GM18505 (cell line): ENCODE measurements at regions not wholly inside any gene's neighbourhood (a gene's known extent, or its start where the extent isn't known, plus 50 kb on each side); places are given as distances from the start of the nearest gene placed in this dataset.

Experiments
- ATAC-seq: cut with Tn5 transposase; IDR thresholded peaks from one replicate; pipeline ENCODE4 v1.9.1; 2021; ENCODE audit not compliant: unreplicated experiment
- POLR2A ChIP-seq: IDR thresholded peaks from 4 replicates; pipeline ENCODE4 v1.6.1; 2011; ENCODE audit warnings: borderline replicate concordance; ENCODE audit not compliant: insufficient read depth, insufficient read length; ENCODE audit errors: extremely low read depth

- TF ChIP-seq POLR2A, result no peak
- no peak for ATAC-seq
Observed at GRCh38 chr9:88777498-88778312, 213.6 kb upstream of the S1PR3 start.

GRCh38 chr9:88781628-88782391 lies 209.5 kb upstream of the S1PR3 start:
- TF ChIP-seq POLR2A, result no peak
- no peak for ATAC-seq

GRCh38 chr9:88782931-88783710 lies 208.1 kb upstream of the S1PR3 start:
- ATAC-seq, result no peak
- TF ChIP-seq POLR2A, result no peak

GRCh38 chr9:88783711-88784083 lies 207.6 kb upstream of the S1PR3 start:
- TF ChIP-seq POLR2A, result no peak
- ATAC-seq, result no peak

- no peak for ATAC-seq
- no peak for TF ChIP-seq POLR2A
Observed at GRCh38 chr9:88784960-88785359, 206.3 kb upstream of the S1PR3 start.

GRCh38 chr9:88786291-88787079 lies 204.8 kb upstream of the S1PR3 start:
- no peak for ATAC-seq
- no peak for TF ChIP-seq POLR2A

- ATAC-seq, result no peak
- TF ChIP-seq POLR2A, result no peak
Observed at GRCh38 chr9:88789785-88790184, 201.5 kb upstream of the S1PR3 start.

GRCh38 chr9:88791105-88791805 lies 200.0 kb upstream of the S1PR3 start:
- no peak for TF ChIP-seq POLR2A
- no peak for ATAC-seq

- no peak for ATAC-seq
- TF ChIP-seq POLR2A, result no peak
Observed at GRCh38 chr9:88792502-88792901, 198.8 kb upstream of the S1PR3 start.

- no peak for ATAC-seq
- TF ChIP-seq POLR2A, result no peak
Observed at GRCh38 chr9:88794100-88794499, 197.2 kb upstream of the S1PR3 start.

GRCh38 chr9:88796947-88797346 lies 194.3 kb upstream of the S1PR3 start:
- no peak for TF ChIP-seq POLR2A
- no peak for ATAC-seq

- no peak for TF ChIP-seq POLR2A
Observed at GRCh38 chr9:88798476-88798875, 192.8 kb upstream of the S1PR3 start.

More at GRCh38 chr9:88798476-88798875, 192.8 kb upstream of the S1PR3 start:
- ATAC-seq, result no peak
